Fibroblast of lung (primary cell): ENCODE measurements at regions not wholly inside any gene's neighbourhood (a gene's known extent, or its start where the extent isn't known, plus 50 kb on each side); places are given as distances from the start of the nearest gene placed in this dataset.

Experiments
- EZH2 ChIP-seq: IDR thresholded peaks from 2 replicates; pipeline ENCODE4 v1.5.1; 2012; ENCODE audit warnings: low read length, control low read depth, mild to moderate bottlenecking; ENCODE audit errors: missing control alignments
- TF ChIP-seq, protein P1 (sequence below), 2 donors: IDR thresholded peaks in 1 of 2; conservative IDR thresholded peaks in 1 of 2; 1 replicate in 1 of 2; 2 replicates in 1 of 2; pipeline ENCODE4 v1.5.1; 2011 to 2012; ENCODE audit warnings: low read length in 2 of 2, control low read depth in 1 of 2, inconsistent platforms in 1 of 2, low read depth in 1 of 2, mild to moderate bottlenecking in 1 of 2

DNA sequence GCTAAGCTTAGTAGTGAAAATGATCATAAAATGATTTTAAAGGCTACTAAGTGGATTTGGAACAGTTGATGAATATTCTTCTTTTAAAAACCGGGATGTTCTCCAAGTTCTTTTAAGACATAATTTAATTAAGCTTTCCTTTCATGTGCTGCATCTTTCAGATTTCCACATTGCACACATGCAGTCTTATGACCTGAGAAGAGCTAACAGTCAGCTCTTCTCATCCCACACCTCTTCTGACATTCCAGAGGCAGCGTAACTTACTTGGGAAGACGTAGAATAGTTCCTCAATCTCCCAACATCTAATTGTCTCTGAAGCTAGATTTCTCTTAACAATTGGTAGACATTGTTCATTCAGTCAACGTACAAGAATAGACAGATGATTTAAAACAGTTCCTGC, 181.8 kb downstream of the SP3 start:
- TF ChIP-seq, protein P1, sequence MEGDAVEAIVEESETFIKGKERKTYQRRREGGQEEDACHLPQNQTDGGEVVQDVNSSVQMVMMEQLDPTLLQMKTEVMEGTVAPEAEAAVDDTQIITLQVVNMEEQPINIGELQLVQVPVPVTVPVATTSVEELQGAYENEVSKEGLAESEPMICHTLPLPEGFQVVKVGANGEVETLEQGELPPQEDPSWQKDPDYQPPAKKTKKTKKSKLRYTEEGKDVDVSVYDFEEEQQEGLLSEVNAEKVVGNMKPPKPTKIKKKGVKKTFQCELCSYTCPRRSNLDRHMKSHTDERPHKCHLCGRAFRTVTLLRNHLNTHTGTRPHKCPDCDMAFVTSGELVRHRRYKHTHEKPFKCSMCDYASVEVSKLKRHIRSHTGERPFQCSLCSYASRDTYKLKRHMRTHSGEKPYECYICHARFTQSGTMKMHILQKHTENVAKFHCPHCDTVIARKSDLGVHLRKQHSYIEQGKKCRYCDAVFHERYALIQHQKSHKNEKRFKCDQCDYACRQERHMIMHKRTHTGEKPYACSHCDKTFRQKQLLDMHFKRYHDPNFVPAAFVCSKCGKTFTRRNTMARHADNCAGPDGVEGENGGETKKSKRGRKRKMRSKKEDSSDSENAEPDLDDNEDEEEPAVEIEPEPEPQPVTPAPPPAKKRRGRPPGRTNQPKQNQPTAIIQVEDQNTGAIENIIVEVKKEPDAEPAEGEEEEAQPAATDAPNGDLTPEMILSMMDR (conservative IDR thresholded peaks at IDR 0.05 in 1 of 2, IDR thresholded peaks at IDR 0.05 in 1 of 2; ENCODE audit: low read depth in 1 of 2, low read length in 2 of 2), result no peak
- TF ChIP-seq EZH2, result no peak
